ENCODE measurements at regions not wholly inside any gene's neighbourhood (a gene's known extent, or its start where the extent isn't known, plus 50 kb on each side); places are given as distances from the start of the nearest gene placed in this dataset.

DNA sequence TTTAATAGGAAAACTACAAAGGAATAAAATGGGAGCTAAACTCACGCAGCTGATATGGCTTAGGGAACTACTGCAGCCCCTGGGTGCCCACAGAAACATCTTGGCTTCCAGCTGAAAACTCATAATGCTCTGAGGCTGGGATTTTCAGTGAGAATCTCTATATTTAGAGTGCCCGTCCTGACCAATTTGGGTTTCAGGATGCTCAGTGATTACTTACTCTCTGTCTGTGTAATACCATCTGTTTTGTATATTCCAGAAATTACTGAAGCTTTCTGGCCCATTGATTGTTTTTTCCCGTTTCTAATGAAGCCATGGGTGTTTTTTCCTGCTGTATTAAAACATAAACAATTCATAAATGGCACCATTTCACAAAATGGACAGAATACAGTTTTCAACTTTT lies 50.6 kb upstream of the ZNF385D start:
- FAIRE-seq (no peak), DNase-seq (ENCODE audit: extremely low spot score, insufficient read length, low read depth) (no peak)

DNA sequence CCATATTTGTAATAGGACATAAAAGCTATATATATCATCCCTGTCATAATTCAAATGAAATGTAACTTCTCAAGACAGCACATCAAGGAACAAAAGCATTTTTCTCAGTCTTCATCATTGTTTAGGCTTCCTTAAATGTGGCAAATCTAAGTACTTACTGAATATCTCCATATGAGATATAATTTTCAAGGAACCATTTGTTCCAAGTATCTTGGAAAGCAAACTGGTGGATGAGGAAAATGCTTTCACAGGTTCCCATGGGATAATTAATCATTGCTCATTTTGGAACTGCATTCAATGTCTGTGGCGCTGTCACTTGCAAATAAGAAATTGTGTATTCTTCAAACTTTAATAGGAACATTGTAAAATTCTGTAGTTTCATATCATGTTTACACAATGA lies 52.6 kb upstream of the ZNF385D start:
- no peak for FAIRE-seq
- DNase-seq (ENCODE audit: extremely low spot score, insufficient read length, low read depth), result no peak

DNA sequence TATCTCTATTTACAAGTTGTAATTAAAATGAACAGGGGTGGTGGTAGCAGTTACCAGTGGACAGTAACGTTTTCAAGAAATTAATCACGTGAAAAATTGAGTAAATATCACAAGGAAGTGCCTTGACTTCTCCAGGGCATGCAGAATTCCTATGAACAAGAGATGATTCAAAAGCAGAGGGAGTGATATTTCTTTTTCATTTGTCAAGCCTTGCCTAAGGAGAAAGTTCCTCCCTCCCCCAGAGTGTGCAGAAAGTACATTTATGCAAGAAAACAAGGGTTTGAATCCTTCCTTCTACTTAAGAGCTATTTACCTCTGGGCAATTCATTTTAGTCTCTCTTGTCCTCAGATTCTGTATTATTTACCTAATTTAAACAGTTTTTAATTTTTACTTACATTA lies 53.3 kb upstream of the ZNF385D start:
- FAIRE-seq, result no peak
- DNase-seq (ENCODE audit: extremely low spot score, insufficient read length, low read depth), result no peak

DNA sequence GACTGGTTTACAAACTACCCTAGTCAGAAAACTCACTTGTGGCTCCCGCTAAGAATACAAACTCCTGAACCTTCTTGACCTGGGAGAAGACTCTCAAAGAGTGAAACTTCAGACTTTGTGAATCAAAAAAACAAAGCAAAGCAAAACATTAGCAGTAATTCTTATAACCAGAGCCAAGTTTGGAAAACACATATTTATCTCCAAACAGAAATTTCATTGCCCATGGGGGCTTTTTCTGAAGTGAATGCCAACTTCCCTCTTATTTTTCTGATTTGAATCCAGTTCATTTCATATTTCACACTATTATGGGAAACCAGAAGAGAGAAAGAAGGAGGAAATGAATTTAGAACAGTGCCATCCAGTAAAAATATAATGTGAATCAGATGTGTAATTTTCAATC lies 55.7 kb upstream of the ZNF385D start:
- no peak for DNase-seq (ENCODE audit: extremely low spot score, insufficient read length, low read depth)

DNA sequence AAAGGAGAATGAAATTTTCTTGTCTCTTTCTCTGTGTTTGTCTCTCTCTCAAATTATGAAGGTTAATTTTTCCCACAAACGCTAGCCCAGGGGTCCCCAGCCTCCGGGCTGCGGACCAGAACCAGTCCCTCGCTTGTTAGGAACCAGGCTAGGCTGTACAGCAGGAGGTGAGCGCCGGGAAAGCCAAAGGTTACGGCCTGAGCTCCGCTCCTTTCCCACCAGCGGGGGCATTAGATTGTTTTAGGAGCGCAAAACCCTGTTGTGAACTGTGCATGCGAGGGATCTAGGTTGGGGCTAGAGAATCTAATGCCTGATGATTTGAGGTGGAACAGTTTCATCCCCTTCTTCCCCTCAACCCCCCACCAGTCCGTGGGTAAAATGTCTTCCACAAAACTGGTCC lies 74.7 kb upstream of the ZNF385D start:
- FAIRE-seq, result no peak

More for the DNA sequence above, 55.7 kb upstream of the ZNF385D start:
- FAIRE-seq, result no peak

DNA sequence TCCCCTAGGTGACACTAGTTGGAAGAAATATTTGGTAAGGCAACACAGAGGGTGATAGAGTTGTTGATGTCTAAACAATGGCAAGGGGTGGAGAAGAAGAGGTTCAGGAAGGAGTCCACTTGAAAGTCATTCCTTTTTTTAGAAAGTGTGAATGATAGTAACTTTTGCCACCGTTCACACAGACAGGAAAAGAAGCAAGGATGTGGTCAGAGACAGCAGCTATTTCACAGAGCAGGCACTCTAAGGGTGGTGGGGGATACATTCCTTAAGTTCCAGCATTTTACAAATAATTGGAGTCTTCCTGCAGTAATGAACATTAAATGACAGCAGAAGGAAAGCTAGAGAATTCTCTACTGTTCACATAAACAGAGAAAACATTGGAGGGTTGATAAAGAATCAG lies 75.4 kb upstream of the ZNF385D start:
- DNase-seq (ENCODE audit: extremely low spot score, insufficient read length, low read depth) (no peak), FAIRE-seq (no peak)

More for the DNA sequence above, 74.7 kb upstream of the ZNF385D start:
- no peak for DNase-seq (ENCODE audit: extremely low spot score, insufficient read length, low read depth)

DNA sequence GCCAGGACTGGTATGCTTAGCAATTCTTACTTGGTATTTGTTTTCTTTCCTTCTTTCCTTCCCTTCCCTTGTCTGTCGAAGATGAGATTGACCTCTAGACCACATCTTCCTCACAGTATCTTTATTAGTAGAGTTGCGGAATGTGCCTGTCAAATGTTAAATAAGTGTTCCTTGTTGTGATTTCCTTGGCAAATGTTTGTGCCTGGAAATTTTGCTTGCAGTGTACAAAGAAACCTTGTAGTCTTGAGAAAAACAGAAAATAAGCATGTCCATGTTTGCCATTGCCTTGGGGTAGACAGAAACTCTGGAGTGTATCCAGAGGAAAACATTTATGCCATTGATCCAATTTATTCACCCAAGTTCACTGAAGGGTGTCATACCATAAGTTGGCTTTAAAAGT lies 79.5 kb upstream of the ZNF385D start:
- FAIRE-seq (no peak), DNase-seq (ENCODE audit: extremely low spot score, insufficient read length, low read depth) (no peak)

DNA sequence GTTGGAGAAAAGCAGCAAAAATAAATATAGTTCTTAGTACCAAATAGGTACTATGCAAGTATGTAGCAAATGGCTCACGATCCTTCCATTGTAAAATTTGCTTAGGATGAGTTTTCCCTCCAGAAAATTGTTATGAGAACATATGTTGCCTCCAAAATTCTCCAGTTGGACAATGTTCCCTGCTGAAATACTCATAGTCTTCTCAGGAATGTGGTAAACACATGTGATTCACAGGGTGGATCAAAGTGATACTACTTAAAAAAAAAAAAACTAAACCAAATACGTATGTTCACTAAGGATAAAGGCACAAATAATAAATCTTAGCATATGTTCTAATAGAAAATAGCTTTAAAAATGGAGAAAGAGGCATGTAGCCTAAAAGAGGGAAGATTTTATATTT lies 84.3 kb upstream of the ZNF385D start:
- FAIRE-seq (no peak), DNase-seq (ENCODE audit: extremely low spot score, insufficient read length, low read depth) (no peak)

DNA sequence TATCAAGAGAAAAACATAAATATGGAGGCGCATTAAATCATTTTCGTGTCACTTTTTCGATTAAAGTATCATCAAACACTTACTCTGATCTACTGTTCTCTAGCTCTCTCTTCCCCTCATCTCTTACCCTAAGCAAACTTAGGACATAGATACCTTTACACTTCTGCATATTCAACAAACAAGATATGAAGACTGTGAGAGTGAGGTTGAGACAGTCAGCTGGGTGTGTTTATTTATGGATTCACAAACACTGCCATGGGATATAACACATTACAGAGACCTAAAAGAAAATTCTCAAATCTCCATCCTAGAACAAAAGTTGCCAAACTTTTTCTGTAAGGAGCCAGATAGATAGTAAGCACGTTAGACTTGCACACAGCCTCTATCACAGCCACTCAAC lies 85.2 kb upstream of the ZNF385D start:
- no peak for FAIRE-seq

DNA sequence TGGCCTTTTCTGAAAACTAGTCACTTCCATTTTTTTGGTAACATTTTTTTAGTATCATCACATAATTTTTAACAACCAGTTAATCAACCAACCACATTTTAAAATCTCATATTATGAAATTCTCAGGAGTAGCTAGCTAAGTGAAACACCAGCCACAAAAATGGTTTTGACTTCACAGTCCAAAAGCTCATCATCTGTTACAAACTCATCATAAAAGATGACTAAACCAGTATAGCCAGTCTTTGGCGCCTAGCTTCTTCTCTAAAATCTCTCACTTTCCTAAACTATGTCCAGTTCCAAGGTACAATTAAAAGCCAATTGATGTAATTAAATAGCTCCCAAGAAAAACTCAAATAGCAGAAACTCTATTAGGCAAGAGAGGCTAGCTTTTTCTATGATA lies 88.2 kb upstream of the ZNF385D start:
- no peak for DNase-seq (ENCODE audit: extremely low spot score, insufficient read length, low read depth)
- FAIRE-seq, result no peak

More for the DNA sequence above, 85.2 kb upstream of the ZNF385D start:
- DNase-seq (ENCODE audit: extremely low spot score, insufficient read length, low read depth), result no peak

DNA sequence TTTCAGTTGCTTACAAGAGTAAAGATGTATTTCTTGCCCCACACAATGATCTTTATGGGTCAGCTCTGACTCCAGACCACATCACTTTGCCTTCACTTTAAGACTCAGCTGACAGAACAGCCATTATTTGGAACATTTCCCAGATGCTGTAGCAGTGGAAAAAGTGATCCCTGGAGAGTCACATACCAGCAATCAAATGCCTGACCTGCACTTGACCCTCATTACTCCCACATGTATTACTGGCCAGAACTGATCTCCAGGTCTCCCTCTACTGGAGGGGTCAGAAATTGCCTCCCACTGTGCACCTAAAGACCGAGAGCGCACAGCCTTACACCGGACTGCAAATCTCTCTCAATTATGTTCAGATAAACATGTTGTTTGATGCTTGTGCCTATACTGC lies 88.6 kb upstream of the ZNF385D start:
- DNase-seq (ENCODE audit: extremely low spot score, insufficient read length, low read depth) (no peak), FAIRE-seq (no peak)

DNA sequence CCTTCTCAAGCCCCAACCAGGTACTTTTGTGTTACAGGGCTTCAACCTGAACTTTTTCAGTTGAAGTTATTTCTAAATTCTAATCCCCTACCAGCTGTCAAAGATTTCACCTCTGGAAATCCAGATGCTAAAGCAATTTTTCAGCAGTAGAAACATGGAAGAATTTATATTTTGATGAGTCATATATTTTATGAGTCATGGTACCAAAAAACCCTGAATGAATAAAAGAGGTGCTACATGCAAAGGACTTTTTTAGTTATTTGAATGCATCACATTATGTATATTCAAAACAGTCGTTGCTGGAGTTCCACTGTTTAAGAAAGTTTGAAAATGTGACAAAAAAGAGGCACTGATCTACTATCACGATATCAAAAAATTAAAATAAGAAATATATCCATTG lies 96.0 kb upstream of the ZNF385D start:
- DNase-seq (ENCODE audit: extremely low spot score, insufficient read length, low read depth) (no peak), FAIRE-seq (no peak)

DNA sequence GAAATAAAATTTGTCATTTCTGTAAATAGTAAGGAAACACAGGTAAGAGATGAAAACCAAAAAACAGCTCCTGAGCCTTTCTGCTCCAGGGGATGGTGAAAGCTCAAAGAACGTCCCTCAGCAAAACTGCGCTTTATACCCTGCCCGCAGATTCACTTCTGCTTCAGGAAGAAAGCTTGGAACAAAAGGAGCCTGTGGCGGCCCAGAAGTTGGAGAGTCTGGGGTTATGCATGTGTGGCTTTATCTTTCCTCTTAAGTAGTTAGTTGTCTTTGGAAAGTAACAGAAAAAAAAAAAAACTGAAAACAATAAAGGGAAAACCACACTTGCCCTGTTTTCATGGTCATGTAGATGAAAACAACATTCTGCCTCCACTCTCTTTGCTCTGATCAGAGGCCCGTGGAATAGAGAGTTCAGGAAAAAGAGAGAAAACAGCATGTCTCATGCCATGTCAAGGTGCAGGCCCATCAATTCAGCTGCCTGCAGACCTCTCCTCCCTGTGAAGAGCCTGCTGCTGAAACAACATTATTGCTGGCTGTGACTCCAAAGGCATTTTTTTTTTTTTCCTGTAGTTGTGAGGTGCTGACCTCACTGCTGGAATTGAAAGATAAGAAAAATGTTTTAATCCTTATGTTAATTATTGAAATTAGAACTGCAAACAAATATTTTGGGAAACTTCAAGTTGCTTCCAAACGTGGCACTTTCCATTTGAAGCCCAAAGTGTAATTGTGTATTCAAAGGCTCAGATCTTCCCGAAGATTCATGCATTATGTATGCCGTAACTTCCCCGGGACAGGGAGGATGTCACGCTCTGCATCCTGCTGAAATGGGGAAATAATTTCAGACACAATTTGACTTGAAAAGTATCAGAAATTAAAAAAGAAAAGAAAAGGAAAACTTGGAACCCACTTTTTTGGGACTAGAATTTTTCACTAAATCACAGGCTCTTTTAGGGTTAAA lies 108.4 kb upstream of the ZNF385D start:
- no peak for DNase-seq (ENCODE audit: extremely low spot score, insufficient read length, low read depth)
- FAIRE-seq, result no peak

DNA sequence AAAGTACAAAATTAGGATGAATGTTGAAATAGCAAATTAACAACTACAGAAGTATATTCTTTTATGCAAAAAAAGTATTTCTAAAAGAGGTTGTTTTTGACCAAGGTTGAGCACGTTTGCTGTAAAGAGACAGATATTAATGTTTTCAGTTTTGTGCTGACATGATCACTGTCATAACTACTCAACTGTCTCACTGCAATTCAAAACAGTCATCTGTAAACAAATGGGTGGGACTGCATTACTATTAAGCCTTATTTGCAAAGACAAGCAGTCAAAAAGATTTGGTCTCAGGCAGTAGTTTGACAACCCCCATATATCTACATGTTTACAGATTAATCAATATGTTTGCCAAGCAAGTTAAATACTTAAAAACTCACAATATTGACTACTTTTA lies 109.1 kb upstream of the ZNF385D start:
- FAIRE-seq (no peak), DNase-seq (ENCODE audit: extremely low spot score, insufficient read length, low read depth) (no peak)

DNA sequence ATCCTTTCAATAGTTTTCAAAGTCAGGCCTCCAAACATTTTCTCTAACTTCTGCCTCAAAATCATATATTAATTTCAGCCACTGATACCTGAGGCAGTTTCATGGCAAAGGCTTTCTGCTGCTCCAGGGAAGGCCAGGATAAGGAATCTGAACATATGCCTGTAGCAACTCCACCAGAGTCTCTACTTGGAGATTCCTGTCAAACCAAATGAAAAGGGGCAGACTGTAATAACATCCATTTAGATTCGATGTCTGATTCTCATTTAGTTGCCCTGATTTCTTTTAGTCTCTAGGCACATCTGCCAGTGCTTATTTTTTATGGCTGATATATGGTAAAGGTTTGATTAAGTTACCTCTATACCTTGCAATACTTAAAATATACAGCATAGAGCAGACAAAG lies 109.6 kb upstream of the ZNF385D start:
- FAIRE-seq (no peak), DNase-seq (ENCODE audit: extremely low spot score, insufficient read length, low read depth) (no peak)

DNA sequence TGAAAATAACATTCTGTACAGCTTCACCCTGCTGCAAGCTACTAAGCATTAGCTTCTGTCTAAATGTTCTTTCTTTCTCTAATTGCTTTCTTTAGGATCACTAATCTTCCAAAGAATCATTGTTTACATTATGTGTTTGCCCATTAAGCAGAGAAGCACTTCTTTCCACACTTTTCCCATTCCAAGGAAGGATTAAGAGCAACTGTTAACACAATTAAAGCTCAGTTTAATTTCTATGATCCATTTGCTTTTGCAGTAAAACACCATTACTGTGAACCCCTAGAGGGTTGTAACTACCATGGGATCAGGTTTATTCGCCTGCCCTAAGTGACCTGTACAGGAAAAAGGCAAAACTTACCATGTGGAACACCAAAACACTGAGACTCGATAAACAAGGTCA lies 125.8 kb upstream of the ZNF385D start:
- FAIRE-seq (no peak), DNase-seq (ENCODE audit: extremely low spot score, insufficient read length, low read depth) (no peak)

DNA sequence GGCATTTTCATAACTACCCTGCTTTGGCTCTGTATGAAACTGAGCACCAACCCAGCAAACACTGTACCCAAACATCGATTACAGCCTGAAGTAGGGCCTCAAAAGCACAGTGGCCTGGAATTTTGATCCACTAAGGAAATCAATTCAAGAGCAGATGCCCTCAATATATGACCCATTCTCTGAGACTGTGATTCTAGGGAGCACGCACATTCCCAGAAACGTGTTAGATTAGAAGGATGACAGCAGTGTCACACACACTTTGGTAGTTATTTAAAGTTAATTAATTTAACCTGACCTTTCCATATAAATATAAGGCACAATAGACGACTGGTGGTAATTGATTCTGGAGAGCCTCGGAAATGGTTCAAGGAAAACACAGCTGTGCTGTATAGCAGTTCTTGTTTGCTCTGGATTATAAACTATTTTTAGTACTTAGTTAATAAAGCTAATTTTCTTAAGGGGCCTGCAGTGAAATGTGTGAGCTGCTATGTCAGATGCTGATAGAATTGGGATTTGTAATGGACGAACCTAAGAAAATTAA lies 126.3 kb upstream of the ZNF385D start:
- no peak for DNase-seq (ENCODE audit: extremely low spot score, insufficient read length, low read depth)

DNA sequence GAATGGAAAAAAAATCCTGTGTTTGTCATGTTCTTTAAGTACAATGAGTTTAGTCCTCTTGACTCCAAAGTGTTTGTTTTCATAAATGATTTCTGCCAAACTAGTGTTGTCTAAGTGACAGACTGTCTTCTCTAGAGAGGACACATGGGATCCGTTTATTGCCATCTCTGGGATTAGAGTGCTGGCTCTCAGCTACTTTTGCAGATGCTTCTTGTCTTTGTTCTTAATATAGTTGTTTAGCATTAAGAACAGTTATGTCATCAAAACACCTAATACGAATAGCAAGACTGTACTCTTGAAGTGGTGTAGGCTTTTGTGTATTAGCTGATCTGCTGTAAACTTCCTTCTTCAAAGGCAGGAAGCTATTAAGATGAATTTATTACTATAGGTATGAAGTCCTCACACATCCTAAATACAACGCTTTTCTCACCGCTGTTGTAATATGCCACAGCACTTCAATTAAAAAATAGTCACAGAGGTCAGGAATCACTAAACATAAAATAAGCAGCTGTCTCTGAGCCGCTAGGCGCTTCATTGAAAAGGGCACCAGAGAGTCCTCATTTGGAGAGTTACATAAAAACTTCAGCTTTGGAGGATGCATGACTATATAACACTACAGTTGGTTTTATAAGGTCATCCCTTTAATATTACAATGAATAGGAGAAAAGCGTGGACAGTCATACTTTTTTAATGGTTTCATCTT lies 128.3 kb upstream of the ZNF385D start:
- DNase-seq (ENCODE audit: extremely low spot score, insufficient read length, low read depth) (no peak), FAIRE-seq (no peak)

More for the DNA sequence above, 126.3 kb upstream of the ZNF385D start:
- FAIRE-seq, result no peak

DNA sequence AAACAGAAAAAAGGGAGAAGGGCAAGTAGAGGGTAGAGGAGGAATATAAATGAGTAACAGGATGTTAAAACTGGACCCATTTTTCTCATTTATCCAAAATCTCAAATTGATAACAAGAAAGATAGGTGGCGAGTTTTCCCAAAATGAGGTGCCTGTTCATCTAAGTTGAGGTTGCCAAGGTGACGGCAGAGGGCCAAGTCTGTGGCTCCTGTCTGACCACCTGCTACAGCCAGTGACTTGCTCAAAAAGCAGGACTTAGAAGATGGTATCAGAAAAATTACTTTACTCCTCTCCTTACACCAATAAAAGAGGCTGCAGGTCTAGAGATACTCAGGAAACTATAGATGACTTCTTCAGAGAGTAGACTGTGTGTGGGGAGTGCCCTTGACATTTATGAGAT lies 137.6 kb upstream of the ZNF385D start:
- no peak for FAIRE-seq

DNA sequence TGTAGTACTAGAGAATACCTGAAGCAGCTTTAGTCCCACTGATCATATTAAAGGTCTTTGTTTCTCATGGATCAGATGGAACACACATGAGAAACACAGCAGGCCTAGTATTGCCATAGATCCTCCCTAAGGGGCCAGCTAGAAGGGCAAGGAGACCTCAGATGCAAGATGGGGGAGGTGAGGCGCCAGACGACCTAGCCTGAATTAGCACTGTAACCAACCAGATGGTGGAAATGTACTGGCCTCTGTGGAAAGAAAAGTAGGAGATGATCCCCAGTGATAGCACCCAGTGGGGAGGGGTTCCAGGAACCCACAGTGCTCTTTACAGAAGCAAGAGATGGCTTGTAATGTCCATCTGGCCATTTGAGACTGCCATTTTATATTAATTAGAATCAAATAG lies 138.2 kb upstream of the ZNF385D start:
- no peak for DNase-seq (ENCODE audit: extremely low spot score, insufficient read length, low read depth)
- no peak for FAIRE-seq

More for the DNA sequence above, 137.6 kb upstream of the ZNF385D start:
- no peak for DNase-seq (ENCODE audit: extremely low spot score, insufficient read length, low read depth)

DNA sequence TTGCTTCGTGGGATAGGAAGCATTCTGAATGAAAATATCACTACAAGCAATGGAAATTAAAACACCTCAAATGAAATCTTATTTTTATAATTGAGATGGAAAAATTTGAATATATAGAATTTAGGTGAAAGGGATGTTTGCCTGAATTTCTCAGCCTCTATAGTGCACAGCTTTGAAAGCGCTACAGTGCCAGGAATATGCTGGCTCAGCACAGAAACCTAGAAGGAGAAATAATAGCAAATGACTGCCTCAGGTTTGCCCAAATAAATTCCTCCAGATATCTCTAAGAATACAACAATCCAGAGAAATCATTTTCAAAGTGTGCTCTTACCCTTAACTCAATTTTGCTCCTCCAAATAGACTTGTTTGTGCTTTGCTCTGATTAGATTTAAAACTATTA lies 141.1 kb upstream of the ZNF385D start:
- no peak for FAIRE-seq

More for the DNA sequence above, 141.1 kb upstream of the ZNF385D start:
- DNase-seq (ENCODE audit: extremely low spot score, insufficient read length, low read depth), result no peak
